Endothelial cell of umbilical vein (primary cell): ENCODE measurements at regions not wholly inside any gene's neighbourhood (a gene's known extent, or its start where the extent isn't known, plus 50 kb on each side); places are given as distances from the start of the nearest gene placed in this dataset.

Experiments used
- CTCF ChIP-seq, 2 donors: IDR thresholded peaks; 1 replicate in 1 of 2; 2 replicates in 1 of 2; pipeline ENCODE4 v1.5.1; 2011; ENCODE audit warnings: low read length in 2 of 2, mild to moderate bottlenecking in 2 of 2, moderate library complexity in 2 of 2, control low read depth in 1 of 2, inconsistent platforms in 1 of 2, low read depth in 1 of 2; ENCODE audit not compliant: insufficient read depth in 1 of 2; ENCODE audit errors: extremely low read depth in 1 of 2
- EZH2 ChIP-seq: IDR thresholded peaks from 2 replicates; pipeline ENCODE4 v1.6.1; 2012; ENCODE audit warnings: borderline replicate concordance, low read depth, mild to moderate bottlenecking, moderate library complexity, low read length, inconsistent platforms; ENCODE audit not compliant: severe bottlenecking
- JUN ChIP-seq: IDR thresholded peaks from 2 replicates; pipeline ENCODE4 v1.6.1; 2011; ENCODE audit warnings: borderline replicate concordance, low read depth; ENCODE audit not compliant: insufficient read length, insufficient read depth
- MAX ChIP-seq: IDR thresholded peaks from 2 replicates; pipeline ENCODE4 v1.6.1; 2011; ENCODE audit not compliant: insufficient read depth, insufficient read length
- MYC ChIP-seq: IDR thresholded peaks from one replicate; pipeline ENCODE4 v1.6.1; 2011; ENCODE audit warnings: mild to moderate bottlenecking, low read depth, low read length
- POLR2A ChIP-seq: IDR thresholded peaks from 2 replicates; pipeline ENCODE4 v1.6.1; 2012; ENCODE audit warnings: low read depth, mild to moderate bottlenecking, control low read depth, low read length
- POLR2AphosphoS5 ChIP-seq: IDR thresholded peaks from 2 replicates; pipeline ENCODE4 v1.6.1; 2012; ENCODE audit warnings: low read depth, mild to moderate bottlenecking, control low read depth, low read length, moderate library complexity; ENCODE audit not compliant: insufficient read depth

GRCh38 chr18:44133483-44133882, 547.2 kb upstream of the SETBP1 start:
- TF ChIP-seq POLR2A (no peak), CTCF (IDR thresholded peaks at IDR 0.05; ENCODE audit: extremely low read depth in 1 of 2, insufficient read depth in 1 of 2, low read depth in 1 of 2, low read length in 2 of 2) (no peak), POLR2AphosphoS5 (no peak), JUN (no peak), EZH2 (no peak), MAX (no peak), MYC (no peak)
